ENCODE measurements at regions not wholly inside any gene's neighbourhood (a gene's known extent, or its start where the extent isn't known, plus 50 kb on each side); places are given as distances from the start of the nearest gene placed in this dataset.

GRCh38 chr6:104095661-104096416 is 763.9 kb downstream of the HACE1 start:
- TF ChIP-seq, protein P1, sequence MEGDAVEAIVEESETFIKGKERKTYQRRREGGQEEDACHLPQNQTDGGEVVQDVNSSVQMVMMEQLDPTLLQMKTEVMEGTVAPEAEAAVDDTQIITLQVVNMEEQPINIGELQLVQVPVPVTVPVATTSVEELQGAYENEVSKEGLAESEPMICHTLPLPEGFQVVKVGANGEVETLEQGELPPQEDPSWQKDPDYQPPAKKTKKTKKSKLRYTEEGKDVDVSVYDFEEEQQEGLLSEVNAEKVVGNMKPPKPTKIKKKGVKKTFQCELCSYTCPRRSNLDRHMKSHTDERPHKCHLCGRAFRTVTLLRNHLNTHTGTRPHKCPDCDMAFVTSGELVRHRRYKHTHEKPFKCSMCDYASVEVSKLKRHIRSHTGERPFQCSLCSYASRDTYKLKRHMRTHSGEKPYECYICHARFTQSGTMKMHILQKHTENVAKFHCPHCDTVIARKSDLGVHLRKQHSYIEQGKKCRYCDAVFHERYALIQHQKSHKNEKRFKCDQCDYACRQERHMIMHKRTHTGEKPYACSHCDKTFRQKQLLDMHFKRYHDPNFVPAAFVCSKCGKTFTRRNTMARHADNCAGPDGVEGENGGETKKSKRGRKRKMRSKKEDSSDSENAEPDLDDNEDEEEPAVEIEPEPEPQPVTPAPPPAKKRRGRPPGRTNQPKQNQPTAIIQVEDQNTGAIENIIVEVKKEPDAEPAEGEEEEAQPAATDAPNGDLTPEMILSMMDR (IDR thresholded peaks at IDR 0.05; ENCODE audit: low read depth, low read length, missing input control): no peak
- TF ChIP-seq RAD21 (IDR thresholded peaks at IDR 0.05) (no peak), GABPA (IDR thresholded peaks at IDR 0.05 in 1 of 2, conservative IDR thresholded peaks at IDR 0.05 in 1 of 2) (no peak)

Data from liver (tissue), 3 donors.